Mammary epithelial cell (primary cell): ENCODE measurements at regions not wholly inside any gene's neighbourhood (a gene's known extent, or its start where the extent isn't known, plus 50 kb on each side); places are given as distances from the start of the nearest gene placed in this dataset.

ENCODE experiments used
- CTCF ChIP-seq, 2 donors: IDR thresholded peaks in 1 of 2; conservative IDR thresholded peaks in 1 of 2; 2 replicates each; pipeline ENCODE4 v1.5.1; 2011 to 2012; ENCODE audit warnings: inconsistent platforms in 2 of 2, low read length in 2 of 2, mild to moderate bottlenecking in 2 of 2, control low read depth in 1 of 2, low read depth in 1 of 2; ENCODE audit not compliant: insufficient read depth in 1 of 2; ENCODE audit errors: extremely low read depth in 1 of 2
- EZH2 ChIP-seq: IDR thresholded peaks from 2 replicates; pipeline ENCODE4 v1.6.1; 2012; ENCODE audit warnings: low read length, inconsistent platforms, borderline replicate concordance

GRCh38 chr17:13931111-13931526, 138.2 kb upstream of the COX10 start:
- TF ChIP-seq CTCF (conservative IDR thresholded peaks at IDR 0.05 in 1 of 2, IDR thresholded peaks at IDR 0.05 in 1 of 2; ENCODE audit: extremely low read depth in 1 of 2, insufficient read depth in 1 of 2, low read depth in 1 of 2, low read length in 2 of 2) (no peak), EZH2 (no peak)
